H9 (cell line): ENCODE measurements at regions not wholly inside any gene's neighbourhood (a gene's known extent, or its start where the extent isn't known, plus 50 kb on each side); places are given as distances from the start of the nearest gene placed in this dataset.

Source experiments
- DNase-seq: peaks from one replicate; pipeline ENCODE4 v3.0.0-alpha.2; 2017
- H2AFZ ChIP-seq: one replicate; pipeline ENCODE4 v1.6.1; 2013; ENCODE audit warnings: mild to moderate bottlenecking, low read length, control low read depth, moderate library complexity
- H2AK5ac ChIP-seq: 2 replicates; pipeline ENCODE4 v1.6.1; 2013; ENCODE audit warnings: low read length, control low read depth, mixed read lengths; ENCODE audit not compliant: insufficient read length
- H2BK120ac ChIP-seq: one replicate; pipeline ENCODE4 v1.6.1; 2013; ENCODE audit warnings: low read depth, mild to moderate bottlenecking, low read length, control low read depth, inconsistent platforms; ENCODE audit not compliant: poor library complexity, severe bottlenecking
- H2BK12ac ChIP-seq: 2 replicates; pipeline ENCODE4 v1.6.1; 2013; ENCODE audit warnings: low read length, control low read depth, mixed read lengths, low read depth; ENCODE audit not compliant: insufficient read length
- H2BK15ac ChIP-seq: 2 replicates; pipeline ENCODE4 v1.6.1; 2013; ENCODE audit warnings: low read depth, low read length, control low read depth
- H2BK20ac ChIP-seq: one replicate; pipeline ENCODE4 v1.6.1; 2013; ENCODE audit warnings: low read depth, mild to moderate bottlenecking, low read length, control low read depth, inconsistent platforms; ENCODE audit not compliant: poor library complexity, severe bottlenecking
- H2BK5ac ChIP-seq: 2 replicates; pipeline ENCODE4 v1.6.1; 2013; ENCODE audit warnings: low read length, control low read depth, mixed read lengths; ENCODE audit not compliant: insufficient read length
- H3K14ac ChIP-seq: 2 replicates; pipeline ENCODE4 v1.6.1; 2013; ENCODE audit warnings: low read length, control low read depth; ENCODE audit not compliant: insufficient read depth
- H3K18ac ChIP-seq: 2 replicates; pipeline ENCODE4 v1.6.1; 2013; ENCODE audit warnings: low read depth, mild to moderate bottlenecking, mixed read lengths, low read length, control low read depth; ENCODE audit not compliant: insufficient read length
- H3K23ac ChIP-seq: 2 replicates; pipeline ENCODE4 v1.6.1; 2013; ENCODE audit warnings: low read length, control low read depth, mixed read lengths, low read depth; ENCODE audit not compliant: insufficient read length
- H3K23me2 ChIP-seq: 2 replicates; pipeline ENCODE4 v1.6.1; 2013; ENCODE audit warnings: low read depth, mild to moderate bottlenecking, mixed read lengths, low read length, control low read depth; ENCODE audit not compliant: insufficient read length, poor library complexity, severe bottlenecking
- H3K27ac ChIP-seq: 2 replicates; pipeline ENCODE4 v1.5.1; 2013; ENCODE audit warnings: low read length, control low read depth, mixed read lengths, low read depth; ENCODE audit not compliant: insufficient read length
- H3K27me3 ChIP-seq: 2 replicates; pipeline ENCODE4 v1.6.1; 2013; ENCODE audit warnings: low read length, control low read depth, inconsistent platforms; ENCODE audit not compliant: insufficient read depth
- H3K4ac ChIP-seq: 2 replicates; pipeline ENCODE4 v1.6.1; 2013; ENCODE audit warnings: low read depth, mild to moderate bottlenecking, control low read depth, inconsistent platforms, low read length, moderate library complexity
- H3K4me1 ChIP-seq: 2 replicates; pipeline ENCODE4 v1.6.1; 2013; ENCODE audit warnings: low read length, control low read depth, inconsistent platforms; ENCODE audit not compliant: insufficient read depth
- H3K4me2 ChIP-seq: 2 replicates; pipeline ENCODE4 v1.6.1; 2013; ENCODE audit warnings: low read length, control low read depth, mixed read lengths; ENCODE audit not compliant: insufficient read length, insufficient read depth
- H3K56ac ChIP-seq: 2 replicates; pipeline ENCODE4 v1.6.1; 2013; ENCODE audit warnings: low read depth, mild to moderate bottlenecking, mixed read lengths, low read length, control low read depth; ENCODE audit not compliant: insufficient read length
- H3K79me1 ChIP-seq: 2 replicates; pipeline ENCODE4 v1.6.1; 2013; ENCODE audit warnings: low read depth, mild to moderate bottlenecking, moderate library complexity, low read length, control low read depth, inconsistent platforms; ENCODE audit not compliant: insufficient read depth, poor library complexity, severe bottlenecking
- H3K79me2 ChIP-seq: 2 replicates; pipeline ENCODE4 v1.6.1; 2013; ENCODE audit warnings: low read length, control low read depth, inconsistent platforms; ENCODE audit not compliant: insufficient read depth
- H3K9ac ChIP-seq: 2 replicates; pipeline ENCODE4 v1.6.1; 2013; ENCODE audit warnings: low read length, control low read depth, mixed read lengths; ENCODE audit not compliant: insufficient read length; ENCODE audit errors: extremely low read depth
- H3K9me3 ChIP-seq: one replicate; pipeline ENCODE4 v1.6.1; 2013; ENCODE audit warnings: low read depth, low read length, inconsistent platforms; ENCODE audit not compliant: control insufficient read depth
- H3T11ph ChIP-seq: one replicate; pipeline ENCODE4 v1.6.1; 2013; ENCODE audit warnings: mild to moderate bottlenecking, low read length, control low read depth, inconsistent platforms
- H4K20me1 ChIP-seq: one replicate; pipeline ENCODE4 v1.6.1; 2013; ENCODE audit not compliant: control insufficient read depth, insufficient read length, insufficient read depth
- H4K5ac ChIP-seq: 2 replicates; pipeline ENCODE4 v1.6.1; 2013; ENCODE audit warnings: low read depth, mild to moderate bottlenecking, mixed read lengths, low read length, control low read depth; ENCODE audit not compliant: insufficient read length
- H4K8ac ChIP-seq: replicated peaks from 2 replicates; pipeline ENCODE4 v1.6.1; 2013; ENCODE audit warnings: low read length, control low read depth, mixed read lengths, low read depth; ENCODE audit not compliant: insufficient read length
- H4K91ac ChIP-seq: 2 replicates; pipeline ENCODE4 v1.6.1; 2013; ENCODE audit warnings: low read depth, mild to moderate bottlenecking, moderate library complexity, mixed read lengths, low read length, control low read depth; ENCODE audit not compliant: insufficient read length
- H3K27ac Mint-ChIP-seq, 3 experiments: 2 replicates in 2 of 3; 3 replicates in 1 of 3; pipeline ENCODE4 v1.8.0; 2020 to 2021; ENCODE audit warnings: mixed read lengths in 3 of 3, mild to moderate bottlenecking in 1 of 3, moderate library complexity in 1 of 3
- H3K27me3 Mint-ChIP-seq: 2 replicates; pipeline ENCODE4 v1.8.0; 2021; ENCODE audit warnings: low read depth, mild to moderate bottlenecking, moderate library complexity, mixed read lengths
- H3K36me3 Mint-ChIP-seq, 3 experiments: 2 replicates in 2 of 3; 3 replicates in 1 of 3; pipeline ENCODE4 v1.8.0; 2020 to 2021; ENCODE audit warnings: low read depth in 3 of 3, mixed read lengths in 3 of 3; ENCODE audit not compliant: insufficient read depth in 1 of 3
- H3K4me1 Mint-ChIP-seq, 2 experiments: 2 replicates each; pipeline ENCODE4 v1.8.0; 2020; ENCODE audit warnings: mixed read lengths in 2 of 2
- H3K4me3 Mint-ChIP-seq, 2 experiments: 2 replicates in 1 of 2; 3 replicates in 1 of 2; pipeline ENCODE4 v1.8.0; 2020 to 2021; ENCODE audit warnings: mild to moderate bottlenecking in 2 of 2, mixed read lengths in 2 of 2, moderate library complexity in 1 of 2
- H3K9me3 Mint-ChIP-seq, 2 experiments: 2 replicates in 1 of 2; 3 replicates in 1 of 2; pipeline ENCODE4 v1.8.0; 2020; ENCODE audit warnings: mild to moderate bottlenecking in 2 of 2, mixed read lengths in 2 of 2, moderate library complexity in 1 of 2
- WGBS: extraction: QIAGEN DNeasy Blood & Tissue Kit; methylation state at CpG from one replicate; pipeline ENCODE4 v1.1.7; 2013; ENCODE audit warnings: missing lambda C conversion rate, low lambda C conversion rate, mixed read lengths; ENCODE audit not compliant: insufficient read length; ENCODE audit errors: extremely low coverage; 5-methylcytosine and 5-hydroxymethylcytosine counted together
- TF ChIP-seq, protein P1 (sequence below): fragments of 200-600 bp; sonication (generic); conservative IDR thresholded peaks from 3 replicates; pipeline ENCODE4 v1.8.0; 2021; ENCODE audit warnings: antibody characterized with exemption, mild to moderate bottlenecking

DNA sequence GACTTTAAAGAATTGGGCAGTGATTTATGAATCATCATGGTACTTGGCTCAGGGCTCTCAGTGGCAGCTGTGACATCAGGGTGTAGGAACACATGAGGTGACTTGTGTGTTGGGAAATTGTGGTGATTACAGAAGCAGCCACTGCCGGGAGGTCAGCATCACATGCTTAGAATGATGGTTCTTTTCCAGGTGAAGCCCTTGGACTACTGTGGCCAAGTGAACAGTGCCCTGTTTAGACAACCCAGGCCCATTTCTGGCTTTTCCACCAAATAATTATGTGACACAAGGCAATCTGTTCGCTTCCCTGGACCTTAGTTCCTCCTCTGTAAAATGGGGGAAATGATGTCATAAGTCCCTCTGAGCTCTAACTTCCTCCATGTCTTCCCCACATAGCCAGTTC lies 139.7 kb upstream of the ROPN1 start:
- Histone ChIP-seq H2BK5ac (no peak overlapping the region), H3K79me1 (no peaks in the 10 kb centered on the region), H3K56ac (no peak overlapping the region), H4K91ac (no peak overlapping the region), H3K27ac (no peak overlapping the region), H4K5ac (no peak overlapping the region), H3K4me1 (no peaks in the 10 kb centered on the region), H4K8ac (no peak overlapping the region), H3T11ph (no peak overlapping the region), H3K18ac (no peak overlapping the region), H2BK120ac (no peak overlapping the region), H3K79me2 (no peaks in the 10 kb centered on the region), H3K14ac (no peak overlapping the region), H2BK15ac (no peak overlapping the region), H3K9me3 (no peaks in the 10 kb centered on the region), H3K4me2 (no peak overlapping the region), H3K27me3 (no peaks in the 10 kb centered on the region; the same call in none of the 2 replicates), H4K20me1 (no peaks in the 10 kb centered on the region), H2BK12ac (no peak overlapping the region), H3K4ac (no peak overlapping the region), H3K23me2 (no peaks in the 10 kb centered on the region), H2AFZ (no peak overlapping the region), H3K9ac (no peak overlapping the region), H2AK5ac (no peak overlapping the region), H2BK20ac (no peak overlapping the region), H3K23ac (no peak overlapping the region)
- no CpG with 5 or more reads among the region's 2 CpGs for WGBS
- no peak overlapping the region for H3K4me3 Mint-ChIP-seq
- H3K4me1 Mint-ChIP-seq: no peaks in the 10 kb centered on the region; a peak in 1 of 4 replicates
- H3K9me3 Mint-ChIP-seq: no peaks in the 10 kb centered on the region
- DNase-seq: no peak
- no peaks in the 10 kb centered on the region for H3K36me3 Mint-ChIP-seq
- TF ChIP-seq, protein P1, sequence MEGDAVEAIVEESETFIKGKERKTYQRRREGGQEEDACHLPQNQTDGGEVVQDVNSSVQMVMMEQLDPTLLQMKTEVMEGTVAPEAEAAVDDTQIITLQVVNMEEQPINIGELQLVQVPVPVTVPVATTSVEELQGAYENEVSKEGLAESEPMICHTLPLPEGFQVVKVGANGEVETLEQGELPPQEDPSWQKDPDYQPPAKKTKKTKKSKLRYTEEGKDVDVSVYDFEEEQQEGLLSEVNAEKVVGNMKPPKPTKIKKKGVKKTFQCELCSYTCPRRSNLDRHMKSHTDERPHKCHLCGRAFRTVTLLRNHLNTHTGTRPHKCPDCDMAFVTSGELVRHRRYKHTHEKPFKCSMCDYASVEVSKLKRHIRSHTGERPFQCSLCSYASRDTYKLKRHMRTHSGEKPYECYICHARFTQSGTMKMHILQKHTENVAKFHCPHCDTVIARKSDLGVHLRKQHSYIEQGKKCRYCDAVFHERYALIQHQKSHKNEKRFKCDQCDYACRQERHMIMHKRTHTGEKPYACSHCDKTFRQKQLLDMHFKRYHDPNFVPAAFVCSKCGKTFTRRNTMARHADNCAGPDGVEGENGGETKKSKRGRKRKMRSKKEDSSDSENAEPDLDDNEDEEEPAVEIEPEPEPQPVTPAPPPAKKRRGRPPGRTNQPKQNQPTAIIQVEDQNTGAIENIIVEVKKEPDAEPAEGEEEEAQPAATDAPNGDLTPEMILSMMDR: no peak
- no peak overlapping the region for H3K27ac Mint-ChIP-seq
- no peaks in the 10 kb centered on the region; the same call in 1 of the 2 replicates for H3K27me3 Mint-ChIP-seq
